ENCODE measurements at regions not wholly inside any gene's neighbourhood (a gene's known extent, or its start where the extent isn't known, plus 50 kb on each side); places are given as distances from the start of the nearest gene placed in this dataset.

- no peak overlapping the region for H3K27ac ChIP-seq (ENCODE audit: low read length)
- ATAC-seq (no peak), DNase-seq (ENCODE audit: low read depth, low spot score) (no peak)
- H3K27me3 ChIP-seq (ENCODE audit: control insufficient read depth, insufficient read depth, low read length): no peaks in the 10 kb centered on the region
- no peaks in the 10 kb centered on the region for H3K4me1 ChIP-seq (ENCODE audit: control insufficient read depth, insufficient read depth, low read length)
- TF ChIP-seq POLR2AphosphoS5 (IDR thresholded peaks at IDR 0.05; ENCODE audit: low read depth, low read length) (no peak), TCF7L2 (IDR thresholded peaks at IDR 0.05; ENCODE audit: low read depth, low read length) (no peak), SIN3A (IDR thresholded peaks at IDR 0.05; ENCODE audit: borderline replicate concordance, insufficient read depth, low read depth, low read length) (no peak), REST (IDR thresholded peaks at IDR 0.05; ENCODE audit: insufficient read depth in 1 of 2, low read depth in 2 of 2, low read length in 1 of 2) (no peak), CTCF (IDR thresholded peaks at IDR 0.05) (no peak)
- H3K9me3 ChIP-seq (ENCODE audit: control insufficient read depth, insufficient read depth, low read depth, low read length): no peaks in the 10 kb centered on the region
- POLR2A ChIA-PET: no interaction called here
- intact Hi-C loops (cut with micrococcal nuclease; ENCODE audit: unreplicated experiment): no loop called here
- BruUV-seq (replicated peaks): no TSS peak
- no peak overlapping the region for H3K4me3 ChIP-seq (ENCODE audit: low read depth in 2 of 2, low read length in 2 of 2)
- CTCF ChIA-PET: no interaction called here
- in situ Hi-C loops (cut with HindIII; ENCODE audit: low pct_unique_long_range_greater_than_20kb, low sequenced_read_pairs): no loop called here
- H3K36me3 ChIP-seq (ENCODE audit: control insufficient read depth, insufficient read depth, low read length): no peaks in the 10 kb centered on the region
These were observed 86.5 kb upstream of the ZIC3 start for GRCh38 chrX:137479386-137479785.

- CTCF ChIA-PET: no interaction called here
- no peak for ATAC-seq
- Histone ChIP-seq H3K36me3 (ENCODE audit: control insufficient read depth, insufficient read depth, low read length) (no peaks in the 10 kb centered on the region), H3K27me3 (ENCODE audit: control insufficient read depth, insufficient read depth, low read length) (no peaks in the 10 kb centered on the region), H3K4me3 (ENCODE audit: low read depth in 2 of 2, low read length in 2 of 2) (no peak overlapping the region), H3K4me1 (ENCODE audit: control insufficient read depth, insufficient read depth, low read length) (no peaks in the 10 kb centered on the region), H3K9me3 (ENCODE audit: control insufficient read depth, insufficient read depth, low read depth, low read length) (no peaks in the 10 kb centered on the region), H3K27ac (ENCODE audit: low read length) (no peak overlapping the region)
- in situ Hi-C loops (cut with HindIII; ENCODE audit: low pct_unique_long_range_greater_than_20kb, low sequenced_read_pairs): no loop called here
- BruUV-seq (replicated peaks): no TSS peak
- POLR2A ChIA-PET: no interaction called here
- TF ChIP-seq CTCF (IDR thresholded peaks at IDR 0.05): no peak
- TF ChIP-seq TCF7L2 (IDR thresholded peaks at IDR 0.05; ENCODE audit: low read depth, low read length): no peak
- TF ChIP-seq POLR2AphosphoS5 (IDR thresholded peaks at IDR 0.05; ENCODE audit: low read depth, low read length): no peak
- no peak for TF ChIP-seq REST (IDR thresholded peaks at IDR 0.05; ENCODE audit: insufficient read depth in 1 of 2, low read depth in 2 of 2, low read length in 1 of 2)
- no peak for TF ChIP-seq SIN3A (IDR thresholded peaks at IDR 0.05; ENCODE audit: borderline replicate concordance, insufficient read depth, low read depth, low read length)
- DNase-seq (ENCODE audit: low read depth, low spot score): no peak
- intact Hi-C loops (cut with micrococcal nuclease; ENCODE audit: unreplicated experiment): loop anchor here (10.0 kb wide), 1 partner anchor 583 kb away; no protein-coding TSS in a partner anchor
These were observed 124.2 kb upstream of the ZIC3 start for GRCh38 chrX:137441711-137442110.
